ENCODE measurements at regions not wholly inside any gene's neighbourhood (a gene's known extent, or its start where the extent isn't known, plus 50 kb on each side); places are given as distances from the start of the nearest gene placed in this dataset.

DNA sequence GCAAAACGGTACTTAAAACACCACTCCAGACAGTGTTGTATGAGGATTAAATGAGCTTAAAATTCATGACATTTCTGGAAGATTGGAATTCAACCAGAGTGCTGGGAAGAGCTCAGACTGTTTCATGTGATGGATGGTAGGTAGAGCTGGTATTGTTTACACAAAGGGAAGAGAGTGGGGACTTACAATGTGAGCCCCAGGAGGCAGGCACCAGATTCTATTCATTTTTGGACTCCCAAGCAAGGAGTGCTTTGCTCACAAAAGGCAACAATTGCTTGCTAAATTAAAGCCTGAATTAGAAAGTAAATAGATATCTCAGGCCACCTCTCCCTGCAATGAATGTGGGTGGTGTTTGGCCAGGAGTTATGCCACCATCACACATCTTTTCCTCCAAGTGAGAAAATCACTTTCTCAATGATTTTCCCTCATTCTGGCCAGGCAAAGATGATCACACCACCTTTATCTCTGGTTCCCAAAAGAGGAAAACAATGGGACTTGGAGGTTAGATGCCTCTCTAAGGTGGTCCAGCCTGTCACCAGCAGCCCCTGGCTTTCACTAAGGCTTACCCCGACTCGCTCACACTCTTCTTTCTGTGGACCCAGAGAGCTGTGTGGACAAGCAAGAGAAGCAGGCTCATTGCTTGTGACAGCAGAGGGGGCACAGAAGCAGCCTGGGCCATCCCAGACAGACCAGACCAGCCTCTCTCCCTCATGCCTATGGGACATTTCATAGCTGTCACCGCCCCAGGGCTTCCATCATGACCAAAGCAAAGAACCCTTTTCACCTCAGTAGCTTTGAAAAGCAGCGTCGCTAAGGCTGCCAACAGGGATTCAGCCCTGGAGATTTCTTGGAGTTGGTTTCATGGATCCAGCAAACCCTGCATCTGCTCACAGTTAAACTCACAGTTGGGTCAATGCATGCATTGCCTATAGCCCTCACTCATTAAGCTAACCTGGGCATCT, 63.5 kb upstream of the DRD2 start:
- TF ChIP-seq, protein P1, sequence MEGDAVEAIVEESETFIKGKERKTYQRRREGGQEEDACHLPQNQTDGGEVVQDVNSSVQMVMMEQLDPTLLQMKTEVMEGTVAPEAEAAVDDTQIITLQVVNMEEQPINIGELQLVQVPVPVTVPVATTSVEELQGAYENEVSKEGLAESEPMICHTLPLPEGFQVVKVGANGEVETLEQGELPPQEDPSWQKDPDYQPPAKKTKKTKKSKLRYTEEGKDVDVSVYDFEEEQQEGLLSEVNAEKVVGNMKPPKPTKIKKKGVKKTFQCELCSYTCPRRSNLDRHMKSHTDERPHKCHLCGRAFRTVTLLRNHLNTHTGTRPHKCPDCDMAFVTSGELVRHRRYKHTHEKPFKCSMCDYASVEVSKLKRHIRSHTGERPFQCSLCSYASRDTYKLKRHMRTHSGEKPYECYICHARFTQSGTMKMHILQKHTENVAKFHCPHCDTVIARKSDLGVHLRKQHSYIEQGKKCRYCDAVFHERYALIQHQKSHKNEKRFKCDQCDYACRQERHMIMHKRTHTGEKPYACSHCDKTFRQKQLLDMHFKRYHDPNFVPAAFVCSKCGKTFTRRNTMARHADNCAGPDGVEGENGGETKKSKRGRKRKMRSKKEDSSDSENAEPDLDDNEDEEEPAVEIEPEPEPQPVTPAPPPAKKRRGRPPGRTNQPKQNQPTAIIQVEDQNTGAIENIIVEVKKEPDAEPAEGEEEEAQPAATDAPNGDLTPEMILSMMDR (conservative IDR thresholded peaks at IDR 0.05; ENCODE audit: low read depth in 2 of 2) = no peak
- TF ChIP-seq CREB1 (CRISPR knock-in tag; IDR thresholded peaks at IDR 0.05; ENCODE audit: low read depth) (no peak), EZH2 (IDR thresholded peaks at IDR 0.05; ENCODE audit: low read depth, unreplicated experiment) (no peak), EZH2phosphoT487 (IDR thresholded peaks at IDR 0.05; ENCODE audit: unreplicated experiment) (no peak), ZNF331 (CRISPR knock-in tag; IDR thresholded peaks at IDR 0.05; ENCODE audit: low read depth) (no peak), STAT1 (IDR thresholded peaks at IDR 0.05; ENCODE audit: unreplicated experiment) (no peak), POLR2AphosphoS5 (IDR thresholded peaks at IDR 0.05; ENCODE audit: low read depth) (no peak), JUNB (IDR thresholded peaks at IDR 0.05; ENCODE audit: unreplicated experiment) (no peak), ZNF114 (CRISPR knock-in tag; IDR thresholded peaks at IDR 0.05) (no peak)
- TF ChIP-seq, protein P2, sequence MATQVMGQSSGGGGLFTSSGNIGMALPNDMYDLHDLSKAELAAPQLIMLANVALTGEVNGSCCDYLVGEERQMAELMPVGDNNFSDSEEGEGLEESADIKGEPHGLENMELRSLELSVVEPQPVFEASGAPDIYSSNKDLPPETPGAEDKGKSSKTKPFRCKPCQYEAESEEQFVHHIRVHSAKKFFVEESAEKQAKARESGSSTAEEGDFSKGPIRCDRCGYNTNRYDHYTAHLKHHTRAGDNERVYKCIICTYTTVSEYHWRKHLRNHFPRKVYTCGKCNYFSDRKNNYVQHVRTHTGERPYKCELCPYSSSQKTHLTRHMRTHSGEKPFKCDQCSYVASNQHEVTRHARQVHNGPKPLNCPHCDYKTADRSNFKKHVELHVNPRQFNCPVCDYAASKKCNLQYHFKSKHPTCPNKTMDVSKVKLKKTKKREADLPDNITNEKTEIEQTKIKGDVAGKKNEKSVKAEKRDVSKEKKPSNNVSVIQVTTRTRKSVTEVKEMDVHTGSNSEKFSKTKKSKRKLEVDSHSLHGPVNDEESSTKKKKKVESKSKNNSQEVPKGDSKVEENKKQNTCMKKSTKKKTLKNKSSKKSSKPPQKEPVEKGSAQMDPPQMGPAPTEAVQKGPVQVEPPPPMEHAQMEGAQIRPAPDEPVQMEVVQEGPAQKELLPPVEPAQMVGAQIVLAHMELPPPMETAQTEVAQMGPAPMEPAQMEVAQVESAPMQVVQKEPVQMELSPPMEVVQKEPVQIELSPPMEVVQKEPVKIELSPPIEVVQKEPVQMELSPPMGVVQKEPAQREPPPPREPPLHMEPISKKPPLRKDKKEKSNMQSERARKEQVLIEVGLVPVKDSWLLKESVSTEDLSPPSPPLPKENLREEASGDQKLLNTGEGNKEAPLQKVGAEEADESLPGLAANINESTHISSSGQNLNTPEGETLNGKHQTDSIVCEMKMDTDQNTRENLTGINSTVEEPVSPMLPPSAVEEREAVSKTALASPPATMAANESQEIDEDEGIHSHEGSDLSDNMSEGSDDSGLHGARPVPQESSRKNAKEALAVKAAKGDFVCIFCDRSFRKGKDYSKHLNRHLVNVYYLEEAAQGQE (IDR thresholded peaks at IDR 0.05; ENCODE audit: unreplicated experiment) = no peak
- TF ChIP-seq, protein P3, sequence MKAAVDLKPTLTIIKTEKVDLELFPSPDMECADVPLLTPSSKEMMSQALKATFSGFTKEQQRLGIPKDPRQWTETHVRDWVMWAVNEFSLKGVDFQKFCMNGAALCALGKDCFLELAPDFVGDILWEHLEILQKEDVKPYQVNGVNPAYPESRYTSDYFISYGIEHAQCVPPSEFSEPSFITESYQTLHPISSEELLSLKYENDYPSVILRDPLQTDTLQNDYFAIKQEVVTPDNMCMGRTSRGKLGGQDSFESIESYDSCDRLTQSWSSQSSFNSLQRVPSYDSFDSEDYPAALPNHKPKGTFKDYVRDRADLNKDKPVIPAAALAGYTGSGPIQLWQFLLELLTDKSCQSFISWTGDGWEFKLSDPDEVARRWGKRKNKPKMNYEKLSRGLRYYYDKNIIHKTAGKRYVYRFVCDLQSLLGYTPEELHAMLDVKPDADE (IDR thresholded peaks at IDR 0.05) = no peak
- TF ChIP-seq, protein P4, sequence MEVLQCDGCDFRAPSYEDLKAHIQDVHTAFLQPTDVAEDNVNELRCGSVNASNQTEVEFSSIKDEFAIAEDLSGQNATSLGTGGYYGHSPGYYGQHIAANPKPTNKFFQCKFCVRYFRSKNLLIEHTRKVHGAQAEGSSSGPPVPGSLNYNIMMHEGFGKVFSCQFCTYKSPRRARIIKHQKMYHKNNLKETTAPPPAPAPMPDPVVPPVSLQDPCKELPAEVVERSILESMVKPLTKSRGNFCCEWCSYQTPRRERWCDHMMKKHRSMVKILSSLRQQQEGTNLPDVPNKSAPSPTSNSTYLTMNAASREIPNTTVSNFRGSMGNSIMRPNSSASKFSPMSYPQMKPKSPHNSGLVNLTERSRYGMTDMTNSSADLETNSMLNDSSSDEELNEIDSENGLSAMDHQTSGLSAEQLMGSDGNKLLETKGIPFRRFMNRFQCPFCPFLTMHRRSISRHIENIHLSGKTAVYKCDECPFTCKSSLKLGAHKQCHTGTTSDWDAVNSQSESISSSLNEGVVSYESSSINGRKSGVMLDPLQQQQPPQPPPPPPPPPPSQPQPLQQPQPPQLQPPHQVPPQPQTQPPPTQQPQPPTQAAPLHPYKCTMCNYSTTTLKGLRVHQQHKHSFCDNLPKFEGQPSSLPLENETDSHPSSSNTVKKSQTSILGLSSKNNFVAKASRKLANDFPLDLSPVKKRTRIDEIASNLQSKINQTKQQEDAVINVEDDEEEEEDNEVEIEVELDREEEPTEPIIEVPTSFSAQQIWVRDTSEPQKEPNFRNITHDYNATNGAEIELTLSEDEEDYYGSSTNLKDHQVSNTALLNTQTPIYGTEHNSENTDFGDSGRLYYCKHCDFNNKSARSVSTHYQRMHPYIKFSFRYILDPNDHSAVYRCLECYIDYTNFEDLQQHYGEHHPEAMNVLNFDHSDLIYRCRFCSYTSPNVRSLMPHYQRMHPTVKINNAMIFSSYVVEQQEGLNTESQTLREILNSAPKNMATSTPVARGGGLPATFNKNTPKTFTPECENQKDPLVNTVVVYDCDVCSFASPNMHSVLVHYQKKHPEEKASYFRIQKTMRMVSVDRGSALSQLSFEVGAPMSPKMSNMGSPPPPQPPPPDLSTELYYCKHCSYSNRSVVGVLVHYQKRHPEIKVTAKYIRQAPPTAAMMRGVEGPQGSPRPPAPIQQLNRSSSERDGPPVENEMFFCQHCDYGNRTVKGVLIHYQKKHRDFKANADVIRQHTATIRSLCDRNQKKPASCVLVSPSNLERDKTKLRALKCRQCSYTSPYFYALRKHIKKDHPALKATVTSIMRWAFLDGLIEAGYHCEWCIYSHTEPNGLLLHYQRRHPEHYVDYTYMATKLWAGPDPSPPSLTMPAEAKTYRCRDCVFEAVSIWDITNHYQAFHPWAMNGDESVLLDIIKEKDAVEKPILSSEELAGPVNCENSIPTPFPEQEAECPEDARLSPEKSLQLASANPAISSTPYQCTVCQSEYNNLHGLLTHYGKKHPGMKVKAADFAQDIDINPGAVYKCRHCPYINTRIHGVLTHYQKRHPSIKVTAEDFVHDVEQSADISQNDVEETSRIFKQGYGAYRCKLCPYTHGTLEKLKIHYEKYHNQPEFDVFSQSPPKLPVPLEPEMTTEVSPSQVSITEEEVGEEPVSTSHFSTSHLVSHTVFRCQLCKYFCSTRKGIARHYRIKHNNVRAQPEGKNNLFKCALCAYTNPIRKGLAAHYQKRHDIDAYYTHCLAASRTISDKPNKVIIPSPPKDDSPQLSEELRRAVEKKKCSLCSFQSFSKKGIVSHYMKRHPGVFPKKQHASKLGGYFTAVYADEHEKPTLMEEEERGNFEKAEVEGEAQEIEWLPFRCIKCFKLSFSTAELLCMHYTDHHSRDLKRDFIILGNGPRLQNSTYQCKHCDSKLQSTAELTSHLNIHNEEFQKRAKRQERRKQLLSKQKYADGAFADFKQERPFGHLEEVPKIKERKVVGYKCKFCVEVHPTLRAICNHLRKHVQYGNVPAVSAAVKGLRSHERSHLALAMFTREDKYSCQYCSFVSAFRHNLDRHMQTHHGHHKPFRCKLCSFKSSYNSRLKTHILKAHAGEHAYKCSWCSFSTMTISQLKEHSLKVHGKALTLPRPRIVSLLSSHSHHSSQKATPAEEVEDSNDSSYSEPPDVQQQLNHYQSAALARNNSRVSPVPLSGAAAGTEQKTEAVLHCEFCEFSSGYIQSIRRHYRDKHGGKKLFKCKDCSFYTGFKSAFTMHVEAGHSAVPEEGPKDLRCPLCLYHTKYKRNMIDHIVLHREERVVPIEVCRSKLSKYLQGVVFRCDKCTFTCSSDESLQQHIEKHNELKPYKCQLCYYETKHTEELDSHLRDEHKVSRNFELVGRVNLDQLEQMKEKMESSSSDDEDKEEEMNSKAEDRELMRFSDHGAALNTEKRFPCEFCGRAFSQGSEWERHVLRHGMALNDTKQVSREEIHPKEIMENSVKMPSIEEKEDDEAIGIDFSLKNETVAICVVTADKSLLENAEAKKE (CRISPR knock-in tag; IDR thresholded peaks at IDR 0.05) = no peak
